ENCODE measurements at regions not wholly inside any gene's neighbourhood (a gene's known extent, or its start where the extent isn't known, plus 50 kb on each side); places are given as distances from the start of the nearest gene placed in this dataset.
"Not testable (repeated sequence)": the region's sequence is repeated elsewhere in the genome, so short reads cannot be mapped to it uniquely, and the experiment has no call there.

DNA sequence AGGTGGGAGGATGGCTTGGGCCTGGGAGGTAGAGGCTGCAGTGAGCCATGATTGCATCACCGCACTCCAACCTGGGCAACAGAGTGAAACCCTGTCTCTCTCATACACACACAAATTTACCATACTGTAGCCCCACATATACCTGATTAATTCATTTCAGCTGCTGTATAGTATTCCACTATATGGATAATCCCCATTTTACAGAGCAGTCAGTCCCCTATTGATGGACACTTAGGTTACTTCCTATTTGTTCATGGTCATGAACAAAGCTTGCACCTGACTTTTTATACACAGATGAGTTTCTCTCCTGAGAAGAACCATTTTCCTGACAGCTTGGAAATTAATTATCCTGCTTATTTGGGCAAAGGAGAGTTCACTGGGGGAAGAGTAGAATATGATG lies 59.2 kb downstream of the EMX2 start:
- no peak for DNase-seq (ENCODE audit: low spot score)

DNA sequence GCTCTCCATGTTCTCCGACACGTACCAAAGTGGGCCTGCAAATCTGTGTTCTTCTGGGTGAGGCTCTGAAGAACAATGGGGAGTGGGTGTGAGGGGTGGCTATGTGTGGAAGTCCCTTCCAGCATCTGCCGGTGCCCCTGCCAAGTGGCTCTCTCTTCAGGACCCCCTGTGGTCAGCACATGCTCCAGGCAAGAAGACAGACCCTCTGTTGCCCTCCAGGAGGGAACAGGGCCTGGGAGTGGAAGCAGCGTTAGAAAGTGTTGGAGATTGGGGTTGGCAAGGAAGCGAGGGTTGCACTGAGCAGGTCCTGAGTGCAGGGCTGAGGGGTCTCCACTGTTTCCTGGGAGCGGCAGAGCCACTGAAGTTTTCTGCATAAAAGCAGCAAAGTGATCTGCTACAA lies 60.5 kb downstream of the EMX2 start:
- DNase-seq (ENCODE audit: low spot score), result no peak

DNA sequence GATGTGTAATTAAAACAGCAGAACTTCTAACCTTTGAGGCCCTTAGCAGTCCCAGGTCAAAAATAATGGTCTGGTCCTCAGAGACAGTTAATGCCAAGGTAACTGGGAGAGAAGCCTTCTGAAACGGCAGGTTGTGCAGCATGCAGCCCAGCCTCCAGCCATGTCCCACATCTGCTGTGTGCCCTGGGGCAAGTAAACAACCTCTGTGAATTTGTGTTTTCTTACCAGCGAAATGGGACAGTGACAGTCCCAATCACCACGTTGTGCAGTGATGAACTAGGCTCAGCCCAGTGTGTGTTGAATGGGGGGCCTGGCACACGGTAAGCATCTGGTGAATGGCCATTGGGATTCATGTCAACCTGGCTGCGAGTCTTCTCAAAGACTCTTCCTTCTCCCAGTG lies 61.2 kb downstream of the EMX2 start:
- no peak for DNase-seq (ENCODE audit: low spot score)

DNA sequence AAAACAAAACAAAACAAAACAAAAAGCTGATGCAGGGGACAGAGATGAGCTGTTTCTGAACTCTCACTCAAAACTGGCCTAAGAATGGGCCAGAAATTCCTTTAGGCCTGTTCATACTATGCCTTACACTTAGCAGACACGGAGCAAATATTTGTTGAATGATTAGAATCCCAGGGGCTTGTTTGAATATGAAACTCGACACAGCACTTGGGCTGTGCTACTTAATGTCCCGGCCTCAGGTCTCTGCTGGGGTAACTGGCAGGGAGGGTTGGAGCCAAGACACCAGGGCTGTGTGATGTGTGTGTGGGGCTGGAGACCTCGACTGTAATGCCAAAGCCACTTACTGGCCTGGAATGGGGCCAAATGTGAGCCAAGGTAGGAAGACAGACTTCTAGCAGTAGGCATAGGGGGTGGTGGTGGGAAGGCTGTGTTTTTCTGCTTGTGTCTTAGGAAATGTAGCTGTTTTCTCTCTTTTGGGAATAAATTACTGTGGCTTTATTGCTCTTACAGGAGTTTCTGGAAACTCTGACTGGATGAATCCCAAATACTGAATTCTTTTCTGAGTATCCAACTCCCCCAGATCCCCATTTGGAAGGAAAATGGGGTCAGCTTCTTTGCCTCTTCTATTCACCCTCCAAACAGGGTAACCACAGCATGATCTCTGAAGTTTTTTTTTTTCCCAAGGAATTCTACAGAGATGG lies 66.7 kb downstream of the EMX2 start:
- DNase-seq (ENCODE audit: low spot score), result no peak

DNA sequence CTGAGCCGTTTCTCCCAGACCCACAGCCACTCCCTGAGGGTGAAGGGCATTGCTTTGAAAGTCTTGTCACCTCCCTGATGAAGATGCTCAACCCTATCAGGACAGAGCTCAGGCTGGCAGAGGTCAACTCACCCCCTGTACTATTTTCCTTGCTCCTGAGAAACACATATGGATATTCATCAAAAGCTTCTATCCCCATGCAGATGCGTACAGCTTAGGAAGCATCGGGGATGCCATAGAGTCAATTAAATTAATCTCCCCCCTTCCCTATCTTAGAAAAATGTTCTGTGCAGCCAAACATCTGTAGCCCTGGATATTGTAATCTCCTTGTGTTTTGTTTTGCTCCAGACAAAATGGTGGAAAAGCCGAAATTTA lies 67.2 kb downstream of the EMX2 start:
- no peak for DNase-seq (ENCODE audit: low spot score)

DNA sequence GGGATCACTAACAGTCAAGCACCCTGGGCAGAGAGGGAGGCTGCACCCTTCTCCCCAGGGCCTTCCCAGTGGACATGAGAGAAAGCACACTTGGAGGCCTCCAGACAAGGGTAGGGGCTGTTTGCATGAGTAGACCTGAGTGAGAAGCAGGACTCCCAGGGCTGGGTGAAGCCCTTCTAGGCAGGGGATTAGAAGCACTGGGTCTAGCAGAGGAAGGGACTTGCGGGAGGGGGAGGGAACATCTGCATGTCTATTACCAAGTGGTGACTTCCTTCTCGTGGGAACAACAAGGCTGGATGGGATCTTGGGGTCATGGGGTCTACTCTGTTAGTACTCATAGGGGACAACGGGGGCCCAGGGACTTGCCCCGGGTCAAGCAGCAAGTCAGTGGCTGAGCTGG lies 67.8 kb downstream of the EMX2 start:
- no peak for DNase-seq (ENCODE audit: low spot score)

DNA sequence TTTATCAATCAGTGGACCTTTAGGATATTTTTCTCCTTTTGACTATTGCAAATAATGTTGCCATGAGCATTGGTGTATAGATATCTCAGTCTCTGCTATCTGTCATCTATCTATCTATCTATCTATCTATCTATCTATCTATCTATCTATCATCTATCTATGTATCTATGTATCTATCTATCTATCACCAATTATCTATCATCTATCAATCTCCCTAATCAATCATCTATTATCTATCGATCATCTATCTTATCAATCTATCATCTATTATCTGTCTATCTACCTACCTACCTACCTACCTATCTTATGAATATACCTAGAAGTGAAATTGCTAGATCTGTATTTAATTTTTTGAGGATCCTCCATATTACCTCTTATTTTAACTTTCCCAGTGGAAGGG lies 69.6 kb downstream of the EMX2 start:
- DNase-seq (ENCODE audit: low spot score), result no peak

DNA sequence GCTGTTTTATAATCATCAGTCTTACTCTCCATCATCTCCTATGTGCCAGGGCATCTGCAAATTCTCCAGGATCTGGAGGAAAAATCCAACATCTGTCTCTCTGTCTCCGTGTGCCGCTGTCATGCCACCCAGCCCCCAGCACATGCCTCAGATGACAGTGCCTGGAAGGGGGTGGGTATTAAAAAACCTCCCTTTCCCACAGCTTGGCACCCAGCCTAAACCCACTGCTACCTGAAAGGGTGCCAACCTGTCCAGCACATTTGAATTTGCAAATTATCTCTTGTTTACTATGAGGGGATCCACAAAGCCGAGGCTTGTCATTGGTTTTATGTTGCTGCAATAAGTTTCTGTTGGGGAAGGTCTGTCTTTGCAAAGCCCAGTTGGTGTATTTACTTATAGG lies 73.1 kb downstream of the EMX2 start:
- DNase-seq (ENCODE audit: low spot score), result no peak

DNA sequence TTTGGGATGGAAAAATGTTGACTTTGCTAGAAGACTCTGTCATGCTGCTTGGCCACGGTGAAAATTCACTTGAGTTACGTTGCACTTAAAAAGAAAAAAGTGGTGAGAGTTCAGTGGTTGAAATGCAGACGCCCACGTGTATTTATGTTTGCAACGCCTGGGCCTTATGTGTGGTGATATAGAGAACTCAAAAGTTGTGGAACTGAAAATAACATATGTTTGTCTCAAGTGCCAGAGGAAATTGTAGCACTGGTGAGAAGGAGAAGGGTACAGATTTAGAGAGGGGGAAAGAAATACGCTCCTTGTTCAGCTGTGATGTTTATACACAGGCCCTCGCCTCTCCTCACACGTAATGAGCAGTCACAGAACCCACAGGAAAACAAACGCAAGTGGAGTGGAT lies 73.6 kb downstream of the EMX2 start:
- no peak for DNase-seq (ENCODE audit: low spot score)

DNA sequence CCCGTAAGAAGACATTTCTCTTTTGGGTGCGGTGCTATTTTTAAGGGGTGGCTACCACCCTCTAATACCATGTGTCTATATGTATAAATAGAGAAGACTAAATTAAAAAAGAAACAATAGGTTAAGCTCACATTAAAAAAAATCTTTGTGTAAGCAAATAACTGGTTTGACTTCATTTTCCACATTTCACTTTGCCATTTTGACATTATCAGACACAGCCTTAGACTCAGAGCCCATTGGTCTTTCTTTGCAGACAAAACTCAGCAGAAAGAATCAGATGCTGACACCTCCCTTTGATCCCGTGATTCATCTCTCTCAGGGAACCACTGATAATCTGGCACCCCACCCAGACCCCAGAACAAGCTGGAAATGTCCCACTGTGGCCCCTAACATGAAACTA lies 74.5 kb downstream of the EMX2 start:
- DNase-seq (ENCODE audit: low spot score), result no peak

DNA sequence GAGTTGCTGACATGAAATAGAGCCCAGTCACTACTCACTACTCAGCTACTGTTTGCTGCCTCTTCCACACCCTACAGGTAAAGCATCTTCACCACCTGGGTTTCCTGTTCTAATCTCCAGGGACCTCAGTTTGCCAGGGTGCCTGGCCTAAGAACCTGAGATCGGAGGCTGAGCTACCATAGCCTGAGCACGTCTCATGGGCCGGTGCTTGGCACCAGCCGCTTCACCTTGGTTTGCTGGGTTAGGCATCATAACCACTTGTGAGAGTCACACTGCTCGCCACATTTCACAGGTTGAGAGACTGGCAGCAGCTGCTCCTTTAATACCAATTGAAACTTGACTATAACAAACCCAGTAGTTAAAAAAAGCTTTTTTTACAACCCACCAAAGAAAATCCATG lies 75.1 kb downstream of the EMX2 start:
- DNase-seq (ENCODE audit: low spot score), result no peak

DNA sequence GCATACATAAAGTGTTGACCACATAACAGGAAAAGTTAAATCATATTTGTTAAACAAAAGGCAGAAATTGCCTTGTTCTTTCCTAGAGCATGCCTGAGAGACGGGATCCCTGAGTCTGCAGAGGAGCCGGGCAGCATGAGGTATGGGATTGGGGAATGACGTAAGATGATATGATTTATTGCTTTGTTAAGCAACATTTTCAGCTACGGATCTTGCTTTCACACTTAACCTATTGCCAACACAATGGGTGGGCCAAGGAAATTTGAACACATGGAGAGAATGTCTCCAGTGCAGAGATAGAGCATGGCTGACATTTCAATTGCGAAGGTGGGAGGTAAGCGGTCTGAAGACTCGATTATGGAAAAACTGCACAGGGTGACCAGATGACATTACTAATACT lies 76.7 kb downstream of the EMX2 start:
- no peak for DNase-seq (ENCODE audit: low spot score)

DNA sequence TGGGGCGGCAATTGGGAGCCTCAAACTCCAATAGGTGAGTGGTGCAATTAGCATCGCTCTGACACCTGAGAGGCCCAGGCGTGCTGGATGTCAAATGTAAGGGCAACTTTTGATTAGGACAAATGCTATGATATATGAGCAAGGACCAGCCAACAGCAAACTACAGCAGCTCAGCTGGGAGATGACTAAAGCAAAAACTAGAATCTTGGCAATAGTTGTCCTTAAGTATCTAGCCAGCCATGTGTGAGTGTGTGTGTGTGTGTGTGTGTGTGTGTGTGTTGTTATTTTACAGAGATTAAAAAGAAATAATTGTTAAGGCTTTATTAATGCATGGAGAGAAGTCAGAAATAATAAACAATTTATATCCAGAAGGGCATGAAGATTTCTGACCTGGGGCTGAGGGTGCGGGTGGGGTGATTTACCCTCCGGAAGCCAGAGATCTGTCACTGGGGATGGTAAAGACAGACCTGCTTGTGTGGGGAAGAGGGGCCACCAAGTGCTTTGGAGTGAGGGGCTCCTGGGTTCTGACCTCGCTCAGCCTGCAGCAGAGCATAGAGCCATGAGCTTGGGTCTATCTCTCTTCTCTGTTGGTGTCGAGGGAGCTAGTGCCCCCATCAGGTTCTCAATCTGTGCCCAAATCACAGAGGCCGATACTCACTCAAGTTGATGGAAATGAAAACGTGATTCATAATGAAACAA lies 77.3 kb downstream of the EMX2 start:
- DNase-seq (ENCODE audit: low spot score), result peak; percentile 16

DNA sequence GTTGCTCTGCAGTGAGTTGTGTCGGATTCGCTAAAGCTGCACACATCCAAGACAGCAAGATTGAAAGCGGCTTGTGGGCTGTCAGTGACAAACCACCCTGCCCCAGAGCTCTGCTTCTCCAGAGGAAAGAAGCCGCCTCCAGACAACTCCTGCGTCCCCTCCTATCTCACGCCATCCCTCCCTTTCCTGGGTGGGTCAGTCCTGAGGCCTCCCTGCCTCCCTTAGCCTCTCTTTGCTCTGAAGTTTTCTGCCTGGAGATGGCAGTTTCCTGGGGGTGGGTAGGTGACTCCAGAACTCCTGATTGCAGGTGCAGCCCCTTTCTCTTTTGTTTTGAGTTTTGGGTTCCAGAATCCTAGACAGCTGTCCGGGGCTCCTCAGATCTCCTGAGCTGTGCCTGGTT lies 78.7 kb downstream of the EMX2 start:
- DNase-seq (ENCODE audit: low spot score), result no peak

DNA sequence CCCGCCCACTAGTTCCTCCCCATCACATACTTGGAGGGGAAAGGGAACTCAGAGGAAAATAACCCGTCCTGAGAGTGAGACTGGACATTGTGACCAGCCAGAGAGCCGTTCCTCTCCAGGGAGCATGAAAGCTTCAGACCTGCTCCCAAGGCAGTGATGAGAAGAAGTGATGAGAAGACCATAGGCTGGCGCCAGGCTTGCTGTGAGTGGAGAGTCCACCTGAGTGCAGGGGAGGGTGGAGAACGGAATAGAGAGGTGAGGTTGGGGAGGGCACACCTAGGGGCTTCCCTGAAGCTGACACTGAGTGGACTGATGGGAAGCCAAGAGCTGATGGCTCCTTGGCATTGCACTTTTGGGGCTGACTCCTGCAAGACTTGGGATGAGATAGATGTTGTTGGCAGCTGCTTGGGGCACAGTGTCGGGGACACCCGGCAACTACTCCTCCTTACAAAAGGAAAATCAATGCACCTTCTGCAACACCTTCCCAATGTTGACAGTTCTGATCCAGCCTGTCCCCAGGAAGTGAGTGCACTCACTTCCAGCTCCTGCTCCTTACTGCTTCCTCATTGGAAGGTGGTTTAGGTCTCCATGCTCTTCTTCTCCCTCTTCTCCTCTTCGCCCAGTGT lies 79.4 kb downstream of the EMX2 start:
- DNase-seq (ENCODE audit: low spot score), result no peak

DNA sequence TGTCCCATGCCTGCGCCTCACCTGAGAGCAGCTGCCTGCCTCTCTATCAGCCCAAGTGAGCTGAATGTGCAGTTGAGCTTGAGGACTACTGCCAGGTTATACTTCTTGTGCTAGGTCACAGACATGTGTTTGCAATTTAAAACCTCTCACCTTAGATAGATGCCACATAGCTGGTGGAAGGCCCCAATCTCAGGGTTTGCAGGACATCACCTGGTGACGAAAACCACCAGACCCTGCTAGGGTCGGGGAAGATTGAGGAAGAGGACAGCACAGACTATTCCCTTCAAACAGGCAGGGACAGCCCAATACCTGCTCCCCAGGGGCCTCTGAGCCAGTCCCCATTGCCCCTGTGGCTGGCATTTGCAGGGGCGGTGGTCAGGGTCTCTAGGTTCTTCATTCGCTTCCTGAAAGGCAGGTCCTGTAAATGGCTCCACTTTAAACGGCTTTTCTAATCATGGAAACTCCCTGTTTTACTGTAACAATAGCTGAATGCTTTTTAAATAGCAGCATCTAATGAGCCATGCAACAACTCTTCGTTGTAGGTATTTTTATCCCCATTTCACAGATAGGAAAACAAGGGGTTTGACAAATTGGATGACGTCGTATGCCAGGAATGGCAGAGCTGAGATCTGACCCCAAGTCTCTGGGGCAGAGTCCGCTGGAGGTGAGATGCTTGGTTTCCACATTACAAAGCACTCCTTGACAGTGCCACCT lies 80.1 kb downstream of the EMX2 start:
- DNase-seq (ENCODE audit: low spot score), result no peak

DNA sequence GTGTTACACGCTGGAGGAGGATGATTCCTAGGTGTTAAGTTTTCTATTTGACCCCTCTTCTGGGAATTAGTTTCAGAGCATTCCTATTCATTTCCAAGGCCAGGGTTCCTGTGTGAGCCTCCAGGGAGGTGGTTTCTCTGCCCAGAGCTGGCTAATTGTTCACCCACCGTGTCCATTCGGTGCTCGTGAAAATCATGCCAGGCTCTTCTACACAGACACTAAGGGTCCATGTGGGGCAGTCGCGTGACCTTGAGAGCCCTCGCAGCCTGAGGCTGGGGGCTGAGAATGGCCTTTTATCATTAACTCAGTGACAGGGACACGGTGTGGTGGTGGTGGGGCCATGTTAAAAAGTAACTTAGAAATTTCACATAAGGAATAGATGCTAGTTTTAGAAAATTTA lies 83.7 kb downstream of the EMX2 start:
- DNase-seq (ENCODE audit: low spot score), result no peak

DNA sequence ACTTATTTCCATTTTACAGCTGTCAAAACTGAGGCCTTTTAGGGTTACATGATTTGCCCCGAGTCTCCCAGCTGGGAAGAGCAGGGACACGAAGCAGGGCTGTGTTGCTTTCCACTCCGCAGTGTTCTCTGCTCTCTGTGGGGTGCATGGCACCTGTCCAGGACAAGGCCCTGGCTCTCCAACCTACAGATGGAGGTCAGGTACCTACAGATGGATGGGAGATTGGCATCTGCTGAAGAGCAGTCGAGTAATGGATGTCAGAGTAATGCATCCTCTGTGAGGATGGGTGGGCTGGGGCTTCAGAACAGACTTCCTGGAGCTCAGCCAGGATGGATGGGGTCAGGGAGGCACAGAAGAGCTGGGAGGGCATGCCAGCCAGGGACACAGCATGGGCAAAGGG lies 85.0 kb downstream of the EMX2 start:
- DNase-seq (ENCODE audit: low spot score), result no peak

DNA sequence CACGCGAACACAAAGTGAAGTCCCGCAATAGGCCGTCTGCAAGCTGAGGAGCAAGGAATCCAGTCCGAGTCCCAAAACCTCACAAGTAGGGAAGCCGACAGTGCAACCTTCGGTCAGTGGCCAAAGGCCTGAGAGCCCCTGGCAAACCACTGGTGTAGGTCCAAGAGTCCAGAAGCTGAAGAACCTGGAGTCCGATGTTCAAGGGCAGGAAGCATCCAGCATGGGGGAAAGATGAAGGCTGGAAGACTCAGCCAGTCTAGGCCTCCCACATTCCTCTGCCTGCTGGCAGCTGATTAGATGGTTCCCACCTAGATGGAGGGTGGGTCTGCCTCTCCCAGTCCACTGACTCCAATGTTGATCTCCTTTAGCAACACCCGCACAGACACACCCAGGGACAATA lies 87.2 kb downstream of the EMX2 start:
- DNase-seq (ENCODE audit: low spot score), result not testable (repeated sequence)

DNA sequence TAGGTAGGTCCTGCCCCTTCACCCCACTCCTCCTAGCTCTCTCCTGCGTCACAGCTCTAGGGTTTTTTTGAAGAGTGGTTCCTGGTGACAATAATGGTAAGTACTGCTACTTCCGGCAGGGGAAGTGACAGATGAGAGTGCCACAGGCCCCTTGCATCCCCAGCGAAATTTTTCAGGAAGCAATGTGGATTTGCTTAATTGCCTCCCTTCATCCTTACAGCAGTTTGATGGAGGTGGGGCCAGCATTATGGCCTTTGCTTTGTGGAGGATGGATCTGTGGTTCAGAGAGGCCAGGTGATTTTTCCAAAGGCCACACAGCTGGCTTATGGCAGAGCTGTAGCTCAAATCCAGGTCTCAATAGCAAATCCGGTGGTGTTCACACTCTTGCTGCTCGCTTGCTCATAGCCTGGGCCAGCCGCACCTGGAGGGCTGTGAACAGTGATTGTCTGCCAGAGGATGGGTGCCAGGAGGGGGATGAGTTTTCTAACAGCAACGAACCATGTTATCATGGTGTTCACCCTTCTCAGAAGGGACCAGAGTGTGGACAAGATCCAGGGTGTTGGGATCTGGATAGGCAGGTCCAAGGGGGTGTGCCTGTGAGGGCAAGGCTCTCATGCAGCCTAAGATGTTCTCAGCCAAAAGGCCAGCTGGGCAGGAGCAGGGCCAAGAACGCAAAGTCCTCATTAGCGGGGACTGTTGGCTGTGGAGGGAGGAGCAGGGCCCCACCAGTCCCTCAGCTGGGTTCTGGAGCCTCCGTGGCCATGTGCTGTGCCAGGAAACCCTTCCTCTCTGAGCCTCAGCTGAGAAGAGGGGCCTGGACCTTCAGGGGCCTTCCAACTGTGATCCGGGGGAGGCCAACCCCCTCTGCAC lies 89.0 kb downstream of the EMX2 start:
- no peak for DNase-seq (ENCODE audit: low spot score)

DNA sequence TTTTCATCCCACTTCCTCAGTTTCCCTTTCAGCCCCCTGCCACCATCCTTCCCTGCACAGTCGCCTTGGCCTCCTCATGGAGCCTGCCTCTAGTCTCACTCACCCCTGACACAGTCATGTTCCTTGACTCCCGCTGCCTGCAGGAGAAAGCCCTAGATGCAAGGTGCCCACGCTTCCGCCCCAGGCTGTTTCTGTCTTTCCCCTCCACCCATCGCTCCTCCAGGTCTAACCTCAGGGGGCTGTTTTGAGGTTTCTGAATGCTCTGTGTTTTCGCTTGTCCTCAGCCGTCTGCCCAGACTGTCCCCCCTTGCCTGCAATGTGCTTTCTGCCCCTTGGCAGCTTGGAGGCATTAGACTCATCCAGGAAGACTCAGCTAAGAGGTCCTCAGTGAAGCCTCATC lies 89.9 kb downstream of the EMX2 start:
- no peak for DNase-seq (ENCODE audit: low spot score)

DNA sequence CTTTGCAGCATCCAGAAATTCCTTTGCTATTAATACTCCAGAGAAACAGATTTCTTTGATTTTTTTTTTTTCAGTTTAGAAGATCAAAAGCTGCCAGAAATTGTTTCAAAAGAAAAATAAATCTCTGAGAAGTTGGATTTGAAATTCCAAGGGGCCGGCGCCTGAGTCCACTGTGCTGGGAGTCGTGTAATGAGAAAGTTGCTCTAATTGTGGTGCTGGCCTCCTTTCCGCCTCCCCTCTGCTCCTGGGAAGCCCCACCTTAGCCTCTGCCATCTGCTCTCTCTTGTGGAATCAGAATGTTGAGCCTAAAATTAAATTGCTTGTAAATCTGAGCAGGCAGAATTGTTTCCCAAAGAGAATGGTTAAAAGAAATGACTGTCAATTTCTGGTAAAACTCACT lies 93.3 kb downstream of the EMX2 start:
- no peak for DNase-seq (ENCODE audit: low spot score)
